Stimulated activated CD4-positive, alpha-beta T cell treated with anti-CD3 and anti-CD28 coated beads, TNF-alpha, amount 100 ng/mL, for 48 hours (primary cell): ENCODE measurements at regions not wholly inside any gene's neighbourhood (a gene's known extent, or its start where the extent isn't known, plus 50 kb on each side); places are given as distances from the start of the nearest gene placed in this dataset.

Experiments used
- DNase-seq, 3 donors: peaks; one replicate each; pipeline ENCODE4 v3.0.0-alpha.2; 2020; ENCODE audit warnings: low read depth in 3 of 3

DNA sequence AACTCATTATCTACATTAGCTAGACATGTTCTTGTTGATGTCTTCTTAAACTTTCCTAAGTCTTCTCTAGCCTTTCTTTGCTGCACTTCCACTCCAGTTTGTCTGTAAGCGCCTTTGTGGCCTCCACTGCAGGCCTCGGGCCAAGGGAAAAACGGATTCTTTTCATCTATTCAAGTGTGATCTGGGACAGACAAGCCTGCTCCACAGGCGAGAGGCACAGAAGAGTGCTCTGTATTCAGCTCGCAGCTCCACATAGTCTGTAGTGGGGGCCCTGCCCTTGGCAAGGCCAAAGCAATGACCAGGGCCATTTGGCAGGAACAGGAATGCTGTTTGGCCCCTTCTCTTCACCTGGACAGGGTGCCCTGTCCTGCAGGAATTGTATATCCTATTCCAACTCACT is 84.1 kb upstream of the BARX2 start:
- no peak for DNase-seq

- DNase-seq: no peak
Measured at GRCh38 chr11:129290966-129291365, 84.7 kb upstream of the BARX2 start.

GRCh38 chr11:129289350-129290040 is 86.2 kb upstream of the BARX2 start:
- no peak for DNase-seq

GRCh38 chr11:129287920-129288319 is 87.7 kb upstream of the BARX2 start:
- no peak for DNase-seq

DNA sequence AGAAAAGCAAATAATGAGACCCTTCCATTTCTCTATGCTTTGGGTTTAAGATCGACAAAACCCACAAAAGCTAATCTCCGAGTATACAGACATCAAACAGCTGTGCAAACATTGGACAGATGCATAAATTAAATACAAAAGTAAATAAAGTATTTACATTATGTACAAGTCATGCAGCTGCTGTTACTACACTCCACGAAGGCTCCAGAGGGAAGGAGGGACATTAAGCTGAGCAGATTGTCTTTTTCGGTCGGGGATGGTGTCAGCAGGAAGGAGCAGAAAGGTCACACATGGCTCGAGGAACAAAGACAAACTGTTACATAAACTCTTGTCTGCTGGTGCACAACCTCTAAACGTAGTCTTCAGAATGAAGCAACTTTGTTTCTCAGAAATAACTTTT is 88.8 kb upstream of the BARX2 start:
- no peak for DNase-seq

- no peak for DNase-seq
Measured at GRCh38 chr11:129285402-129285786, 90.3 kb upstream of the BARX2 start.

- no peak for DNase-seq
Measured at GRCh38 chr11:129283141-129283540, 91.0 kb upstream of the ARHGAP32 start.

GRCh38 chr11:129282634-129283033 is 90.5 kb upstream of the ARHGAP32 start:
- no peak for DNase-seq

DNA sequence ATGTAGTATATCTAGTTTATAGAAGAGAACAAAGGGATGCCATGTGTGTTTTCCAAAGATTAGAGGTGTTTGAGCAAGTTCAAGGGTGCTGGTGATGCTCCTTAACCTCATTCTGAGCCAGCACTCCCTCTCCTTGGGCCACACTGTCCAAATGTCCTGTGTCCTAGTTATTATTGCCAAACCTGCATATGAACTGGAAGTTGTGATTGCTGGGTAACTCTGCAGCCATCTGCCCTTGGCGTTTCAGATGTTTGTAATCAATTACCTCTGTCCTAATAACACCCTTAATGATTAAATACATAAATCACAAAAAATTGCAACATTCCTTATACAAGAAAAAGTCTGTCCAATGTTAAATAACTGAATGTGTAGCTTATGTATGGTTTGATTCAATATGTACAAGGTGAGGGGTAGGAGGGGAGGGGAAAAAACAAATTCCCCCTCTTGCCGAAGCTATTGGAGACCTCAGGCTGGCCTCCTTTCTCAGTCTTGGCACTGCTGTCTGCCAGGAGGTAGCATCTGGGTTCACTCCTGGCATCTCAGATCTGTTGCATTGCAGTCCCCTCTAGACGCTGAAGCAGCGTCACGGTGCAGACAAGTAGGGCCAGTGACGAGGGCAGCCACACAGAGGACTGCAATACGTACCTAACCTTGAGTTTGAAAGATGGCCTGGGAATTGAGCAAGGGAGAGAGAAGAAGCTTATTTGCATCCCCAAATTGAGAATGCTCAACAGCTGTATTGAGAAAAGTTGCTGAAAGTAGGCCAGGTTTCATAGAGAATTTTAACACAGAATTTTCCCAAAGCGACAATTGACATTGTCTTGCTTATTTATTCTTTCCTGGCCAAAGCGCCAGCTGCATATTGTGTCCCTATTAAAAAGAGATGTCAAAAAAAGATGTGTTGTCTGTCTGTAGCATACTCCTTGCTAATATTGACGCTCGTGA is 89.6 kb upstream of the ARHGAP32 start:
- DNase-seq: no peak

GRCh38 chr11:129280027-129280811 is 88.1 kb upstream of the ARHGAP32 start:
- peak in 1 of 3 donors; percentile 10 for DNase-seq

DNA sequence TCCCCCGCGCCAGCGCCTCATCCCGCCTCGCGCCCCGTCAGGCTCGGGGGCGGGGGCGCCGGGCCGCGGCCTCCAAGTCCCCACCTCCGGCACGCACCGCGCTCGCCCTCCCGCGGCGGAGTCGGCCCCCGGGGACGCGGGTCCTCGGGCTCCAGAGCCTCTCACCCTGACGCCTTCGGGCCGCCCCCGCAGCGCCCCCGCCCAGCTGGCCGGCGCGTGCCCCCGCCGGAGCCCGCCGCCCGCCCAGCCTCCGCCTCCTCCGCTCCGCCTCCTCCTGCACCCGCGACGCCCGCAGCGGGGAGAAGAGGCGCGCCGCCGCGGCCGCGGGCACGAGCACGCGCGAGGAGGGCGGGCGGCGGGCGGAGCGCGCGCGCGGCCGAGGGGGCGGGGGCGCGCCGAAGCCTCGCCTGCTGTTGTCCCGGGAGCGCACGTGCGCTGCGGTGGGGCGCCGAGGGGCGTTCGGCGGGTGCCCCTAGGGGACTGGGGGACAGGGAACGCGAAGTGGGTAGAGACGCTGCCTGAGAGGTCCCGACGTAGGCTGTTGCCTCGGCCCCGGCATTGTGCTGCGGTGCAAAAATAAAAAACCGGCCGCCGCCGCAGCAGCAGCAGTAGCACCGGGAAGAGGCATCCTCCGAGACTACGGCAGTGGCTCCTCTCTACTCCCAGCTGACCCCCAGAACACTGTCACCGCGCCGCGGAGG is 87.4 kb upstream of the ARHGAP32 start:
- peak; percentile 30 to 46 (median 31) for DNase-seq

GRCh38 chr11:129278586-129279319 is 86.6 kb upstream of the ARHGAP32 start:
- DNase-seq: peak in 1 of 3 donors; percentile 8

DNA sequence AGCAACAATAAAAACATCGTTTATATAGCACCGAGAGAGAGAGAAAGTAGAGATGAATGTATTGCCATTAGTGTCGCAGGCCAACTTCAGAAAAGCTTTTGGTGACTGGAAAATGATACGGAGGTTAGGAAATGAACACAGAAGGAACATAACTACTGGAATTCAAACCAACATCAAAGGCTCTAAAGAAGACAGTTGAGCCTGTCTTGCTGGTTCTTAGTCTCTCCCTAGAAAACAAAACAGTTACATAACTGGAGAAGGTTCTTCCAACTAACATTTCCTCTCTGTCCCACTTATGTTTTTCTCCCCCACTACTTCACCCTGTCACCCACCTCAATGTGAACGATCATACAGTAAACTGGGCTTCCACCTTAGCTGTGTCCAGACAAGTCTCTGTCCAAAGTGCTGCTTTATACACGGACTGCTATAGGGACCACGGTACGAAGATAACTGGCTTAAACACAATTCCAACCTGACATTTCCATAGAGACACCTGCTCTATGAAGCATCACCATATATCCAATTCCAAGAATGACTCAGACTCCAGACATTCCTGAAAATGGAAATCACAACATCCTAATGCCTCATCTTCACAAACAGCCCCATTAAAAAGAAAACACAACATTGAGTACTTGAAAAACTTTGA is 85.2 kb upstream of the ARHGAP32 start:
- no peak for DNase-seq

DNA sequence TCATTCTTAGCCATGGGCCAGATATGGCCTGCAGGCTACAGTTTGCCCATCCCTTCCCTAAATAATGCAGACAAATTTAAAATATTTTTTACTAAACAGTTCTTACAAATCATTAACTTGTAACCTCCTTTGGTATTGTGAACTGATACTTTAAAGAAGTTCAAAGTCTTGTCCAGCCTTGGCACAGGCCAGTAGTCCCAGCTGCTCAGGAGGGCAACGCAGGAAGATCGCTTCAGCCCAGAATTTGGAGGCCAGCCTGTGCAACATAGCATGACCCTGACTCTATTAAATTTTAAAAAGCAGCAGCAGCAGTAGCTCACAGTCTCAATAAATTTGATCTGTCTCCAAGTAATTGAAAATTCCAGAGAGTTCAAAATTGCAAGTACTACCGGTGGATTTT is 83.7 kb upstream of the ARHGAP32 start:
- no peak for DNase-seq

- DNase-seq: no peak
Measured at GRCh38 chr11:129273944-129274711, 82.0 kb upstream of the ARHGAP32 start.

- no peak for DNase-seq
Measured at GRCh38 chr11:129273322-129273721, 81.2 kb upstream of the ARHGAP32 start.

DNA sequence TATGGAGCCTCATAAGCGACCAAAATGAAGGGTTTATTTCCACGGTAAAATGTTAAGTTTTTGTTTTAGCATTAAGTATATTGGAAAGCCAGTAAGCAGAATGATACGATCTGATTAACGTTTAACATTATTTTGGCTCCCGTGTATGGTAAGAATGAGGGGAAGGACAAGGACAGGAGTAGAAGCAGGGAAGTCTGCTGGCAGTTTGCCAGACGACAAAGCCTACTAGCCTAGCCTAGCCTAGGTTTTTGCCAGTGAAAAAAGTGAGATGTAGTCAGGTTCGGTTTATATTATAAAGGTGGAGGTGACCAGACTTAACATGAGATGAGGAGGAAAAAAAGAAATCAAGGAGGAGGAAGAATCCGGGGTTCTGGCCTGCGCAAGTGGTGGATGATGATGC is 78.9 kb upstream of the ARHGAP32 start:
- DNase-seq: no peak

- no peak for DNase-seq
Measured at GRCh38 chr11:129270446-129270845, 78.3 kb upstream of the ARHGAP32 start.

DNA sequence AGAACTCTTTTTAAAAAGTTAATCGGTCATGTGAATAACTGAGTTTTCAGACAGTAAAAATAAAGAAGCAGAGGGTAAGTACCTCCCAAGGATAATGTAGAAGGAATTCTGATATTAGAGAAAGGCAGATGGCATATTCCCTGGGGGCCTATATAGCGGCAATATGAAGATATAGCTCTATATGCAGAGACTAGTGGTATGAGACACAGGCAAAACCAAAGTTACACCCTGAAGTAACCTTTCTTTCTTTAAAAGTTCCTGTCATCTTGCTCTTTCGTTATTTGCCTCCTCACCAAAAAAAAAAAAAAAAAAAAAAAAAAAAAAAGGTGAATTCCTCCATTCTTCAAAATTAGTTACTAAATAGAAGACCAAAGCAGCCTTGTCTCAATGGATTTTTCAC is 76.2 kb upstream of the ARHGAP32 start:
- no peak for DNase-seq

DNA sequence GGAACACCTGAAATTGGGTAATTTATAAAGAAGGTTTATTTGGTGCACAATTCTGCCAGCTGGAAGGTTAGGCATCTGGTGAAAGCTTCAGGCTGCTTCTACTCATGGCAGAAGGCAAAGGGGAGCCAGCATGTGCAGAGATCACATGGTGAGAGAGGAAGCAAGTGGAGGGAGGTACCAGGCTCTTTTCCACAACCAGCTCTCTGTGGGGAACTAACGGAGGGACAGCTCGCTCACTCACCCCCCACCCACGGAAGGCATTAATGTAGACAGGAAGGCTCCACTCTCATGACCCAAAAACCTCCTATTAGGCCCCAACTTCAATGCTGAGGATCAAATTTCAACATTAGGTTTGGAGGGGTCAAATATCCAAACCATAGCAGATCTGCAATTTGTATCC is 75.6 kb upstream of the ARHGAP32 start:
- no peak for DNase-seq
